HepG2 (cell line): ENCODE measurements at regions not wholly inside any gene's neighbourhood (a gene's known extent, or its start where the extent isn't known, plus 50 kb on each side); places are given as distances from the start of the nearest gene placed in this dataset.

Experiments used
- ATAC-seq: fragments of 200-7000 bp; cut with Tn5 transposase; 3 replicates; pipeline ENCODE4 v1.9.1; 2020; ENCODE audit warnings: mild to moderate bottlenecking, moderate library complexity
- BruUV-seq: library from RNA; stranded (reverse); fragments of 400-500 nt; replicated peaks from 2 replicates; lab custom pipeline; 2021; lab: Mats Ljungman, UMichigan
- CTCF ChIA-PET: fragments of 300-600 bp; formaldehyde crosslinking; extraction: SDS; loops from one replicate; lab custom pipeline; 2021; ENCODE audit warnings: low total read pairs, inconsistent platforms, low intra/inter-chr PET ratio; lab: Yijun Ruan, JAX
- POLR2A ChIA-PET: fragments of 350-600 bp; sonication (Branson Sonifier 250); formaldehyde crosslinking; loops from one replicate; lab custom pipeline; 2020; ENCODE audit warnings: antibody characterized with exemption, inconsistent platforms; lab: Yijun Ruan, JAX
- DNase-seq: peaks from one replicate; pipeline ENCODE4 v3.0.0-alpha.2; 2015; ENCODE audit warnings: low spot score
- FAIRE-seq: peaks from 3 replicates; lab custom pipeline; 2011; peaks lifted over from hg19 to GRCh38; lab: Jason Lieb, UNC
- H2AFZ ChIP-seq: one replicate; pipeline ENCODE4 v1.6.1; 2011; ENCODE audit warnings: low read length, inconsistent platforms
- H3K27ac ChIP-seq: fragments of 300-600 bp; 3 replicates; pipeline ENCODE4 v1.8.0; 2011; ENCODE audit warnings: mixed run types, mild to moderate bottlenecking, mixed read lengths, low read length, inconsistent platforms; ENCODE audit not compliant: insufficient read depth; ENCODE audit errors: extremely low read length
- H3K27me3 ChIP-seq, 2 experiments: fragments of 200-600 bp in 1 of 2; 2 replicates in 1 of 2; 3 replicates in 1 of 2; pipeline versions ENCODE4 v1.6.0 to v1.8.0; 2011; ENCODE audit warnings: low read length in 2 of 2, mild to moderate bottlenecking in 2 of 2, moderate library complexity in 2 of 2, inconsistent platforms in 1 of 2; ENCODE audit not compliant: insufficient read depth in 2 of 2, control insufficient read depth in 1 of 2
- H3K36me3 ChIP-seq, 2 experiments: fragments of 200-600 bp in 1 of 2; replicated peaks in 1 of 2; 2 replicates in 1 of 2; 3 replicates in 1 of 2; pipeline versions ENCODE4 v1.5.1 to v1.8.0; 2011; ENCODE audit warnings: low read length in 2 of 2, inconsistent platforms in 1 of 2; ENCODE audit not compliant: insufficient read depth in 2 of 2, control insufficient read depth in 1 of 2
- H3K4me1 ChIP-seq: 2 replicates; pipeline ENCODE4 v1.5.1; 2012; ENCODE audit warnings: low read length, inconsistent platforms; ENCODE audit not compliant: insufficient read depth
- H3K4me2 ChIP-seq: 2 replicates; pipeline ENCODE4 v1.6.0; 2011; ENCODE audit warnings: low read depth, low read length, inconsistent platforms
- H3K4me3 ChIP-seq, 3 experiments: fragments of 200-600 bp in 1 of 3; sonication (generic), shearing (Covaris generic) in 1 of 3; replicated peaks in 1 of 3; 2 replicates each; pipeline ENCODE4 v1.5.1; 2011 to 2016; ENCODE audit warnings: low read length in 3 of 3, inconsistent platforms in 2 of 3, low read depth in 2 of 3, mild to moderate bottlenecking in 2 of 3, control low read depth in 1 of 3, mixed read lengths in 1 of 3; ENCODE audit not compliant: insufficient read depth in 1 of 3
- H3K79me2 ChIP-seq: one replicate; pipeline ENCODE4 v1.6.1; 2011; ENCODE audit warnings: low read length, inconsistent platforms; ENCODE audit not compliant: insufficient read depth
- H3K9ac ChIP-seq: 2 replicates; pipeline ENCODE4 v1.6.0; 2011; ENCODE audit warnings: mild to moderate bottlenecking, low read depth, low read length, inconsistent platforms; ENCODE audit not compliant: insufficient read depth
- H3K9me3 ChIP-seq: 2 replicates; pipeline ENCODE4 v1.5.1; 2012; ENCODE audit warnings: mild to moderate bottlenecking, low read length
- H4K20me1 ChIP-seq: 2 replicates; pipeline ENCODE4 v1.6.0; 2011; ENCODE audit warnings: inconsistent platforms, mild to moderate bottlenecking, low read length, moderate library complexity; ENCODE audit not compliant: insufficient read depth
- EEA1 ChIP-seq: sonication (generic); formaldehyde crosslinking; IDR thresholded peaks from 2 replicates; pipeline ENCODE4 v1.5.1; 2020; ENCODE audit warnings: mild to moderate bottlenecking, missing genetic modification reagents, borderline replicate concordance
- REPIN1 ChIP-seq: sonication (generic); formaldehyde crosslinking; IDR thresholded peaks from 2 replicates; pipeline ENCODE4 v1.8.0; 2022; ENCODE audit warnings: missing genetic modification reagents, low read depth, mild to moderate bottlenecking, borderline replicate concordance
- TEAD2 ChIP-seq: sonication (generic); formaldehyde crosslinking; IDR thresholded peaks from 2 replicates; pipeline ENCODE4 v1.9.0; 2021; ENCODE audit warnings: missing genetic modification reagents
- ZBTB8A ChIP-seq: sonication (generic); formaldehyde crosslinking; IDR thresholded peaks from 2 replicates; pipeline ENCODE4 v1.4.0; 2020; ENCODE audit warnings: mild to moderate bottlenecking, low read depth, missing genetic modification reagents, borderline replicate concordance
- ZNF207 ChIP-seq: fragments of 450-650 bp; IDR thresholded peaks from 2 replicates; pipeline ENCODE4 v1.6.1; 2016; ENCODE audit warnings: antibody characterized with exemption, borderline replicate concordance
- ZNF335 ChIP-seq: sonication (generic); formaldehyde crosslinking; IDR thresholded peaks from 2 replicates; pipeline ENCODE4 v1.4.0; 2020; ENCODE audit warnings: missing genetic modification reagents
- ZNF547 ChIP-seq: sonication (generic); formaldehyde crosslinking; IDR thresholded peaks from 2 replicates; pipeline ENCODE4 v1.5.1; 2020; ENCODE audit warnings: mild to moderate bottlenecking, missing genetic modification reagents
- ZNF792 ChIP-seq: IDR thresholded peaks from 2 replicates; pipeline ENCODE4 v1.6.1; 2016
- WGBS: methylation state at CpG from one replicate; pipeline ENCODE4 v1.1.6; 2017; ENCODE audit warnings: low lambda C conversion rate; 5-methylcytosine and 5-hydroxymethylcytosine counted together
- in situ Hi-C: cut with HindIII; loops from 2 replicates; pipeline ENCODE4 v1.10.0; 2017; ENCODE audit warnings: low pct_unique_long_range_greater_than_20kb; ENCODE audit not compliant: extremely low pct_ligation_motif_present
- intact Hi-C: fragments of 100-400 bp; cut with micrococcal nuclease; formaldehyde crosslinking; loops from one replicate; pipeline ENCODE4 v1.10.0; 2022; ENCODE audit not compliant: unreplicated experiment
- TF ChIP-seq, protein P1 (sequence below): sonication (generic); formaldehyde crosslinking; IDR thresholded peaks from 2 replicates; pipeline ENCODE4 v1.5.1; 2020; ENCODE audit warnings: missing genetic modification reagents, mild to moderate bottlenecking, borderline replicate concordance
- TF ChIP-seq, protein P2 (sequence below): sonication (generic); formaldehyde crosslinking; IDR thresholded peaks from 2 replicates; pipeline ENCODE4 v1.4.0; 2020; ENCODE audit warnings: mild to moderate bottlenecking, missing genetic modification reagents

DNA sequence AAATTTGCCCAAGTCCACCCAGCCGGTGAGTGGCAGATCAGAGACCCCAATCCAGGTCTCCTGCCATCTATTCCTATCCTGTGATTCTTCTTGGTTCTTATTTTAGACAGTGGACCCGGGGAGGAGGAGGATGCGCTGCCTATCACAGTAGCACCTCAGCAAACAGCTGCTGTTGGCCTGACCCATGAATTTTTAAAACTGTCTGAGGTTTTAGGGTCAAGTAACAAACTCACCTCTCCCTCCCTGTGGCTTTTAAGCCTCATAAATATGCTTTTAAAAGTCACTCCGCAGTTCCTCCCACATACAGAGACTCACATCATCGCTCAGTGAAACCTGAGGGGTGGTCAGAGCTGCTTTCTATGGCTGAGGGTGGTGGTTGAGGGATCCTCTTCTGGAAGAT lies 128.6 kb downstream of the NAV1 start:
- in situ Hi-C loops = no loop called here
- FAIRE-seq (no peak), ATAC-seq (no peak), DNase-seq (no peak)
- H3K27ac ChIP-seq = no peak overlapping the region
- CTCF ChIA-PET = no interaction called here
- H3K36me3 ChIP-seq = no peaks in the 10 kb centered on the region
- H2AFZ ChIP-seq = no peak overlapping the region
- POLR2A ChIA-PET = no interaction called here
- no peak overlapping the region for H3K9ac ChIP-seq
- H3K9me3 ChIP-seq = no peaks in the 10 kb centered on the region
- no peak overlapping the region for H3K4me3 ChIP-seq
- H3K4me1 ChIP-seq = no peaks in the 10 kb centered on the region
- no peak for TF ChIP-seq TEAD2 (CRISPR knock-in tag)
- no peak for TF ChIP-seq ZNF207
- TF ChIP-seq EEA1 (CRISPR knock-in tag) = no peak
- TF ChIP-seq REPIN1 (CRISPR knock-in tag) = no peak
- TF ChIP-seq ZNF547 (CRISPR knock-in tag) = no peak
- TF ChIP-seq, protein P1, sequence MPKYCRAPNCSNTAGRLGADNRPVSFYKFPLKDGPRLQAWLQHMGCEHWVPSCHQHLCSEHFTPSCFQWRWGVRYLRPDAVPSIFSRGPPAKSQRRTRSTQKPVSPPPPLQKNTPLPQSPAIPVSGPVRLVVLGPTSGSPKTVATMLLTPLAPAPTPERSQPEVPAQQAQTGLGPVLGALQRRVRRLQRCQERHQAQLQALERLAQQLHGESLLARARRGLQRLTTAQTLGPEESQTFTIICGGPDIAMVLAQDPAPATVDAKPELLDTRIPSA (CRISPR knock-in tag) = no peak
- TF ChIP-seq ZNF335 (CRISPR knock-in tag) = no peak
- no peak for TF ChIP-seq ZBTB8A
- TF ChIP-seq, protein P2, sequence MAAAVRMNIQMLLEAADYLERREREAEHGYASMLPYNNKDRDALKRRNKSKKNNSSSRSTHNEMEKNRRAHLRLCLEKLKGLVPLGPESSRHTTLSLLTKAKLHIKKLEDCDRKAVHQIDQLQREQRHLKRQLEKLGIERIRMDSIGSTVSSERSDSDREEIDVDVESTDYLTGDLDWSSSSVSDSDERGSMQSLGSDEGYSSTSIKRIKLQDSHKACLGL (CRISPR knock-in tag) = no peak
- TF ChIP-seq ZNF792 (CRISPR knock-in tag) = no peak
- intact Hi-C loops = no loop called here
- no peaks in the 10 kb centered on the region for H3K79me2 ChIP-seq
- H3K4me2 ChIP-seq = no peak overlapping the region
- H3K27me3 ChIP-seq = peaks cover 2 to 37% of the 10 kb centered on the region in 2 experiments; a peak in 3 of 5 replicates
- BruUV-seq = no TSS peak
- 0% methylated on average over 3 of the region's 5 CpGs for WGBS
- H4K20me1 ChIP-seq = no peaks in the 10 kb centered on the region
